ENCODE measurements at regions not wholly inside any gene's neighbourhood (a gene's known extent, or its start where the extent isn't known, plus 50 kb on each side); places are given as distances from the start of the nearest gene placed in this dataset.

DNA sequence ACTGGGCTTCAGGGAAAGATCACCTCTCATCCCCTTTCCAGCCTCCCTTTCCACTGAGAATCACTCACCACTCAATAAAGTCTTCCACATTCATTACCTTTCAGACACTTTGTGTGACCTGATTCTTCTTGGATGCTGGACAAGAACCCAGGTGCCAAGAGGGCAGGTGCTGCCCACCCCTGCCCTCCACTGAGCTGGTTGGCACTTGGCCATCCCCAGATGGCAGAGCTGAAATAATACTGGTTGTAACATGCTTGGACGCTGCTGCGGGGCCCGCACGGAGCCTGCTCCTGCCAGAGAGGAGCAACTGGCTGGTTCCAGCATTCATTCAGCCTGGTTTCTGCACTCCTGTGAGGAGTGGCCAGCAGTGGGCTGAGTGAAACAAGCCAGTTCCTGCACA, 386.7 kb upstream of the CCDC196 start (continued):
- TF ChIP-seq, protein P1, sequence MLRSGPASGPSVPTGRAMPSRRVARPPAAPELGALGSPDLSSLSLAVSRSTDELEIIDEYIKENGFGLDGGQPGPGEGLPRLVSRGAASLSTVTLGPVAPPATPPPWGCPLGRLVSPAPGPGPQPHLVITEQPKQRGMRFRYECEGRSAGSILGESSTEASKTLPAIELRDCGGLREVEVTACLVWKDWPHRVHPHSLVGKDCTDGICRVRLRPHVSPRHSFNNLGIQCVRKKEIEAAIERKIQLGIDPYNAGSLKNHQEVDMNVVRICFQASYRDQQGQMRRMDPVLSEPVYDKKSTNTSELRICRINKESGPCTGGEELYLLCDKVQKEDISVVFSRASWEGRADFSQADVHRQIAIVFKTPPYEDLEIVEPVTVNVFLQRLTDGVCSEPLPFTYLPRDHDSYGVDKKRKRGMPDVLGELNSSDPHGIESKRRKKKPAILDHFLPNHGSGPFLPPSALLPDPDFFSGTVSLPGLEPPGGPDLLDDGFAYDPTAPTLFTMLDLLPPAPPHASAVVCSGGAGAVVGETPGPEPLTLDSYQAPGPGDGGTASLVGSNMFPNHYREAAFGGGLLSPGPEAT (IDR thresholded peaks at IDR 0.05; ENCODE audit: low read depth) = no peak
- no peak for TF ChIP-seq ZZZ3 (IDR thresholded peaks at IDR 0.05; ENCODE audit: control insufficient read depth, insufficient read length, low read depth)
- no peak for TF ChIP-seq RAD21 (IDR thresholded peaks at IDR 0.05; ENCODE audit: insufficient read depth, low read depth, low read length)
- no peak for TF ChIP-seq MXI1 (IDR thresholded peaks at IDR 0.05; ENCODE audit: low read depth, low read length)

DNA sequence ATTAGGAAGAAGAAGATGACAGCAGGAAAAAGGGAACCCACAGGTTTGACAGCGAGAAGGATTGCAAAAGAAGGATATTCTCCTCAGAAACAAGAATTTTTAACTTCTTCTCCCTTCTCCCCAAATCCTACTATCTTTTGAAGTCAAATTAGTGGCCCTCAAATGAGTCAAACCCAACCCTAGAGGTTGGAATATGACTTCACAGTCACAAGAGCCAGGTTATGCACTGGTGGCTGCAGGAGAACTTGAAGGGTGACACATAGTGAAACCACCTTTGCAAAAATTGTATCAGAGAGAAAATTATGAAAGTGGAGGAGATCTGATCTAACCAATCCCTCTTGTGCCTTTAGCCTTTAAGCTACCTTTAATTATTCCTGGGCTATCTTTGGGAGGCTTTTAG, 386.2 kb upstream of the CCDC196 start:
- H3K9me3 ChIP-seq (replicated peaks; ENCODE audit: control insufficient read depth, insufficient read depth, low read length) = no peaks in the 10 kb centered on the region
- FAIRE-seq (no peak), ATAC-seq (peak; percentile 64), DNase-seq (ENCODE audit: low read depth, low spot score) (peak; percentile 15)
- POLR2A ChIA-PET = no interaction called here
- 56% methylated on average over 1 of the region's 1 CpG for WGBS (ENCODE audit: insufficient coverage, insufficient replicate concordance, low lambda C conversion rate, missing lambda C conversion rate)
- SMC1A ChIA-PET (ENCODE audit: uncharacterized antibody, unreplicated experiment) = no interaction called here
- no TSS peak for BruUV-seq (replicated peaks)
- intact Hi-C loops (cut with micrococcal nuclease; ENCODE audit: unreplicated experiment) = no loop called here
- H3K27me3 ChIP-seq (replicated peaks in 1 of 2; ENCODE audit: control insufficient read depth in 2 of 2, insufficient read depth in 2 of 2, low read length in 1 of 2) = no peaks in the 10 kb centered on the region
- peak; percentile 44; the same call in 1 of the 2 replicates for TF ChIP-seq RUNX3 (IDR thresholded peaks at IDR 0.05; ENCODE audit: low read length)
- peak; percentile 61 for TF ChIP-seq EED (IDR thresholded peaks at IDR 0.05; ENCODE audit: low read depth)
- peak; percentile 44 for TF ChIP-seq NFIC (IDR thresholded peaks at IDR 0.05; ENCODE audit: low read depth, low read length)
- TF ChIP-seq IKZF2 (IDR thresholded peaks at IDR 0.05) = peak; percentile 48 to 61
- TF ChIP-seq IRF4 (IDR thresholded peaks at IDR 0.05; ENCODE audit: low read depth, low read length) = 0 out of 2 replicates have a peak, but pooled peaks have one; percentile 16
- TF ChIP-seq FOXM1 (IDR thresholded peaks at IDR 0.05; ENCODE audit: low read depth, low read length) = no peak
- TF ChIP-seq, protein P2, sequence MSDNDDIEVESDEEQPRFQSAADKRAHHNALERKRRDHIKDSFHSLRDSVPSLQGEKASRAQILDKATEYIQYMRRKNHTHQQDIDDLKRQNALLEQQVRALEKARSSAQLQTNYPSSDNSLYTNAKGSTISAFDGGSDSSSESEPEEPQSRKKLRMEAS (IDR thresholded peaks at IDR 0.05; ENCODE audit: low read depth, low read length) = no peak
- TF ChIP-seq, protein P3, sequence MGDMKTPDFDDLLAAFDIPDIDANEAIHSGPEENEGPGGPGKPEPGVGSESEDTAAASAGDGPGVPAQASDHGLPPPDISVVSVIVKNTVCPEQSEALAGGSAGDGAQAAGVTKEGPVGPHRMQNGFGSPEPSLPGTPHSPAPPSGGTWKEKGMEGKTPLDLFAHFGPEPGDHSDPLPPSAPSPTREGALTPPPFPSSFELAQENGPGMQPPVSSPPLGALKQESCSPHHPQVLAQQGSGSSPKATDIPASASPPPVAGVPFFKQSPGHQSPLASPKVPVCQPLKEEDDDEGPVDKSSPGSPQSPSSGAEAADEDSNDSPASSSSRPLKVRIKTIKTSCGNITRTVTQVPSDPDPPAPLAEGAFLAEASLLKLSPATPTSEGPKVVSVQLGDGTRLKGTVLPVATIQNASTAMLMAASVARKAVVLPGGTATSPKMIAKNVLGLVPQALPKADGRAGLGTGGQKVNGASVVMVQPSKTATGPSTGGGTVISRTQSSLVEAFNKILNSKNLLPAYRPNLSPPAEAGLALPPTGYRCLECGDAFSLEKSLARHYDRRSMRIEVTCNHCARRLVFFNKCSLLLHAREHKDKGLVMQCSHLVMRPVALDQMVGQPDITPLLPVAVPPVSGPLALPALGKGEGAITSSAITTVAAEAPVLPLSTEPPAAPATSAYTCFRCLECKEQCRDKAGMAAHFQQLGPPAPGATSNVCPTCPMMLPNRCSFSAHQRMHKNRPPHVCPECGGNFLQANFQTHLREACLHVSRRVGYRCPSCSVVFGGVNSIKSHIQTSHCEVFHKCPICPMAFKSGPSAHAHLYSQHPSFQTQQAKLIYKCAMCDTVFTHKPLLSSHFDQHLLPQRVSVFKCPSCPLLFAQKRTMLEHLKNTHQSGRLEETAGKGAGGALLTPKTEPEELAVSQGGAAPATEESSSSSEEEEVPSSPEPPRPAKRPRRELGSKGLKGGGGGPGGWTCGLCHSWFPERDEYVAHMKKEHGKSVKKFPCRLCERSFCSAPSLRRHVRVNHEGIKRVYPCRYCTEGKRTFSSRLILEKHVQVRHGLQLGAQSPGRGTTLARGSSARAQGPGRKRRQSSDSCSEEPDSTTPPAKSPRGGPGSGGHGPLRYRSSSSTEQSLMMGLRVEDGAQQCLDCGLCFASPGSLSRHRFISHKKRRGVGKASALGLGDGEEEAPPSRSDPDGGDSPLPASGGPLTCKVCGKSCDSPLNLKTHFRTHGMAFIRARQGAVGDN (IDR thresholded peaks at IDR 0.05) = no peak
- 0 out of 2 replicates have a peak, but pooled peaks have one; percentile 17 for TF ChIP-seq IKZF1 (conservative IDR thresholded peaks at IDR 0.05)
- peak; percentile 83 for TF ChIP-seq JUNB (IDR thresholded peaks at IDR 0.05)
- peak; percentile 5 to 29; a peak in 2 of 4 replicates for TF ChIP-seq BHLHE40 (IDR thresholded peaks at IDR 0.05; ENCODE audit: borderline replicate concordance in 1 of 2, low read depth in 2 of 2, low read length in 1 of 2)
- in situ Hi-C loops (cut with MboI) = no loop called here
- H2AFZ ChIP-seq (ENCODE audit: control insufficient read depth, low read depth, low read length) = no peak overlapping the region
- CTCF ChIA-PET = no interaction called here
- no peak overlapping the region for H3K4me3 ChIP-seq
- no peaks in the 10 kb centered on the region for H3K36me3 ChIP-seq (ENCODE audit: control insufficient read depth in 2 of 2, insufficient read depth in 2 of 2, low read length in 1 of 2)
- no peaks in the 10 kb centered on the region for H4K20me1 ChIP-seq (ENCODE audit: control insufficient read depth, insufficient read depth)
- no peaks in the 10 kb centered on the region for H3K79me2 ChIP-seq (ENCODE audit: control insufficient read depth, insufficient read depth, low read length)
- no peak overlapping the region for H3K4me2 ChIP-seq (ENCODE audit: control insufficient read depth, insufficient read depth)
- RAD21 ChIA-PET (ENCODE audit: unreplicated experiment) = no interaction called here
- no peaks in the 10 kb centered on the region for H3K4me1 ChIP-seq (ENCODE audit: control insufficient read depth, insufficient read depth, low read length)
- no peak overlapping the region for H3K9ac ChIP-seq (ENCODE audit: control insufficient read depth, insufficient read depth, low read length)
- no peak overlapping the region for H3K27ac ChIP-seq (ENCODE audit: control insufficient read depth, insufficient read depth)

Data from GM12878 (cell line).